ENCODE measurements at regions not wholly inside any gene's neighbourhood (a gene's known extent, or its start where the extent isn't known, plus 50 kb on each side); places are given as distances from the start of the nearest gene placed in this dataset.

DNA sequence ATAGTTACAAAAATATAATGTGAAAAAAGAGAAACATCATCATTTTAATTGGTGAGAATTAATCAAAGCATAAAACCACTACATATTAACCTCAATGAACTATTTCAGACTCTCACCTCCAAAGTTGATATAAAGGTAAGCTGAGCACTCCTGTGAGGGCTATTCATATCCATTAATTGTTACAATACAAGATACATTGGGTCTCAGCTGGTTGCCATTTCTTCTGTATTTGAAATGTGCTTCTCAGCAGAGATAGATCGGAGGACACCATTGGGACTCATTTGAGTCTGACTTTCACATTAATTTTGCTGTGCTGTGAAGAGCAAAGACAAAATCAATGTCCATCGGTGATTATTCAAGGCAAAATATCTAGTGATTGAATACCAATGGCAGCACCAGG, 459.5 kb upstream of the GOT2 start:
- Mint-ChIP-seq H3K36me3 (ENCODE audit: low read depth) (no peaks in the 10 kb centered on the region), H3K27me3 (ENCODE audit: low read depth) (no peaks in the 10 kb centered on the region), H3K27ac (no peak overlapping the region), H3K4me3 (no peak overlapping the region), H3K9me3 (no peaks in the 10 kb centered on the region), H3K4me1 (ENCODE audit: low read depth) (peaks cover 7% of the 10 kb centered on the region)
- CTCF ChIA-PET, result interaction anchor here (1.0 kb wide), 1 partner anchor 11 kb away, joined by 3 read pairs; no protein-coding TSS in a partner anchor
- DNase-seq, result no peak
- intact Hi-C loops (cut with micrococcal nuclease), result loop anchor here (1.0 kb wide), 1 partner anchor 68 kb away; no protein-coding TSS in a partner anchor

DNA sequence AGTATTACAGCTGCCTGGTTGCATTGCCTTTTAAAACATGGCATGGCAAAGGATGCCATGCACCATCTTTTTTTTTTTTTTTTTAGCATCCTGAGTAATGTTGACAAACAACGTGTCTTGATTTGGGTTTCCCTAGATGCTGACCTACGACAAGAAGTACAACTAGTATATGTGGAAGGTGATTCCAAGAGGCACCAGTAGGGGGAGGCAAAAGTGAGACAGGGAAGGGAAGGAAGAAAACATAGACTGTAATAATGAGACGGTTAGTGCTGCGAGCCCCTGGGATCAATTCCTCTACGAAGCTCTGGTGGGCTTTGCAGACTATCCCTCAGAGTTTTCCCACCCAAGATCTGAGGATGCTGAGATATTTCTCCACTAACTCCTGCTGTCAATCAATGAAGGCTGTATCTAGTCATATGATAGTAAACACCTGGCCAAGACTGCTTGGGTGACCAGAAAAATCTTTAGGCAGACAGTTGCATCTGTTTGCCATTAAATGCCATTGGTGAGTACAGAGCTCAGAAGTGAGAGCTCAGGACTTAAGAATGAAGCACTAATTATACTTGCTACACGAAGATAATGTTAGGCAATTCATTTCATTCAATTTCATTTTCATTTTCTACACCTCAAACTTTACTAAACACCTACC, 458.6 kb upstream of the GOT2 start:
- no peak overlapping the region for H3K4me3 Mint-ChIP-seq
- H3K27ac Mint-ChIP-seq, result no peak overlapping the region
- no peaks in the 10 kb centered on the region for H3K9me3 Mint-ChIP-seq
- intact Hi-C loops (cut with micrococcal nuclease), result loop anchor here (1.0 kb wide), 1 partner anchor 69 kb away; no protein-coding TSS in a partner anchor
- CTCF ChIA-PET, result interaction anchor here (0.6 to 1.6 kb wide), 6 partner anchors 12 to 378 kb away, joined by 3 to 7 read pairs (median 5); no protein-coding TSS in a partner anchor
- H3K27me3 Mint-ChIP-seq (ENCODE audit: low read depth), result no peaks in the 10 kb centered on the region
- peaks cover 7% of the 10 kb centered on the region for H3K4me1 Mint-ChIP-seq (ENCODE audit: low read depth)
- DNase-seq, result peak; percentile 69
- H3K36me3 Mint-ChIP-seq (ENCODE audit: low read depth), result no peaks in the 10 kb centered on the region

DNA sequence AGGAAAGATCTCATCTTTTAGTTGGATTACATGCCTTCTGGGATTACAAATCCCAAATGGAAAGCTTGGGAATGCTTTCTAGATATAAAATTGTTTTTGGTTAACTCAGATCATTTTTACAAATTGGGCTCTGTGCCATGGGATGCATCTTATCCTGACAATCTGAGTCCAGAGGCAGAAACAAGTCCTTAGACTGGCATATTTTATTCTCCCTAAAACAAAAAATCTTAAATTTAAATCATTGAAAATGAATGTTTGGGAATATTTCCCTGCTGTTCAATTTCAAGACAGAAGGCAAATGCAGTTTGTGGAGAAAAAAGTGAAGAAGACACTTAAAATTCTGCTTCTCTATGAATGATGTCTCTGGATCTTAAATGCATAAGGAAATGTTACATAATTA, 456.6 kb upstream of the GOT2 start:
- intact Hi-C loops (cut with micrococcal nuclease), result no loop called here
- Mint-ChIP-seq H3K9me3 (no peaks in the 10 kb centered on the region), H3K36me3 (ENCODE audit: low read depth) (no peaks in the 10 kb centered on the region), H3K4me3 (no peak overlapping the region), H3K27me3 (ENCODE audit: low read depth) (no peaks in the 10 kb centered on the region), H3K27ac (no peak overlapping the region), H3K4me1 (ENCODE audit: low read depth) (peaks cover 7% of the 10 kb centered on the region)
- CTCF ChIA-PET, result interaction anchor here (0.6 to 1.2 kb wide), 2 partner anchors 9 to 57 kb away, joined by 3 read pairs; no protein-coding TSS in a partner anchor
- no peak for DNase-seq

DNA sequence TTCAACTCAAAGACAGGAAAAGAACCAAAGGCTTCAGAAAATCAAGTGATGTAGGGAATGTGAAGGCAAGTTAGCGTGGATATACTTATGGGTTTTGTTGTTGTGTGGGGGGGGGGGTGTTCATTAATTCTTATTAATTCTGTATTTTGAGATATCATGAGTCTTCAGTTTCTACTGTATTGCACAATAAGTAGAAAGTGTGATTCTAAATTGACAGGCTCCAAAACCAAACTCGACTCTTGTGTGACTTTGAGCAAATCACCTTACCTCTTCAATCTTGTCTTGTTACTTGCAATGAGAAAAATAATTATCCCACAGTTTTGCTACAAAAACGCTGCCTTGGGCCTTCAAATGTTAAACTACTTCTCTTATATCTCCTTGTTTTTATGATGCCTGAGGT, 453.9 kb upstream of the GOT2 start:
- Mint-ChIP-seq H3K27ac (no peak overlapping the region), H3K27me3 (ENCODE audit: low read depth) (no peaks in the 10 kb centered on the region), H3K36me3 (ENCODE audit: low read depth) (no peaks in the 10 kb centered on the region), H3K4me1 (ENCODE audit: low read depth) (peaks cover 4% of the 10 kb centered on the region), H3K4me3 (no peak overlapping the region), H3K9me3 (no peaks in the 10 kb centered on the region)
- CTCF ChIA-PET, result no interaction called here
- intact Hi-C loops (cut with micrococcal nuclease), result no loop called here
- DNase-seq, result no peak

DNA sequence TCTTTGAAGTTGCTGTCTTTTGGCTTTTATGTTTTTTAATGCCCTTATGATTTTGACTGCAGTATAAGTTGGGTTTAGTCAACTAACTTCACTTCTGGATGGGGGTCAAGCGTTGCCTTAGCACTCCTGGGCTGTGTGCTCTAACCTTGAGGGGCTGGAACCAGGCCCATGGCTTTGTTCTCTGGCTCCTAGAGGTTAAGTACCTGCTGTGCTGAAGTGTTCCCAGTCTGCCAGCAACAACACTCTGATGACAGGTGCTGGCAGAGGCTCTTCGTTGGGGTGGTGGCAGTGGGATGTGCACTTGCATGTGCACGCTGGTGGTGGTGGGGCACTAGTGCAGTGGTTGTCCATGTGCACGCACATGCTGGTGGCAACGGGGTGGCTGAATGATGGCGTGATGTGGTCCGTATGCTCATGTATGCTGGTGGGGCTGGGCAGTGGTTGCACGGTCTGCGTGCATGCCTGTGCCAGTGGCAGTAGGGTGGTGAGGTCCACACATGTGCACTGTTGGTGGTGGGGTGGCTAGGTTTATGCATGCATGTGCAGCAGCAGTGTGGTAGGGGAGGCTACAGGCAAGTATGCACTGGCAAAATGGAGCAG, 447.8 kb upstream of the GOT2 start:
- no peaks in the 10 kb centered on the region for H3K9me3 Mint-ChIP-seq
- peaks cover 2% of the 10 kb centered on the region for H3K4me1 Mint-ChIP-seq (ENCODE audit: low read depth)
- CTCF ChIA-PET, result no interaction called here
- no peak for DNase-seq
- no peak overlapping the region for H3K27ac Mint-ChIP-seq
- H3K27me3 Mint-ChIP-seq (ENCODE audit: low read depth), result no peaks in the 10 kb centered on the region
- no peaks in the 10 kb centered on the region for H3K36me3 Mint-ChIP-seq (ENCODE audit: low read depth)
- H3K4me3 Mint-ChIP-seq, result no peak overlapping the region
- intact Hi-C loops (cut with micrococcal nuclease), result no loop called here

DNA sequence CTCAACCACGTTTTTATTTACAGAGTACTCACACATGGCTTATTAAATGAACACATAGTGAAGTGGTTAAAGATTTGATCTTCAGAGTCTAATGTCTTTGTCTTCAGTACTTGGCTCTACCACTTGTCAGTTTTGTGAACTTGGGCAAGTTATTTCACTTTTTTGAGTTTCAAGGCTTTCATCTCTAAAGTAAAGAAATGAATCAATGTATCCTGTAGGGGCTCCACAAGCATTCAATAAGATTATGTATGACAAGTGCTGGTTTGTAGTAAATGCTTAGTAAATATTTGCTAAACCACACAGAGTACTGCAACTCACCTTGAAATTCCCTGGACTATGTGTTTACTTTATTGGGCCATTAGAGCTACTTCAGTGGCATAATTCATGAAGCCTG, 446.0 kb upstream of the GOT2 start:
- H3K4me1 Mint-ChIP-seq (ENCODE audit: low read depth), result peaks cover 2% of the 10 kb centered on the region
- H3K9me3 Mint-ChIP-seq, result no peaks in the 10 kb centered on the region
- intact Hi-C loops (cut with micrococcal nuclease), result no loop called here
- H3K36me3 Mint-ChIP-seq (ENCODE audit: low read depth), result no peaks in the 10 kb centered on the region
- CTCF ChIA-PET, result no interaction called here
- H3K4me3 Mint-ChIP-seq, result no peak overlapping the region
- no peak overlapping the region for H3K27ac Mint-ChIP-seq
- DNase-seq, result no peak
- H3K27me3 Mint-ChIP-seq (ENCODE audit: low read depth), result no peaks in the 10 kb centered on the region

DNA sequence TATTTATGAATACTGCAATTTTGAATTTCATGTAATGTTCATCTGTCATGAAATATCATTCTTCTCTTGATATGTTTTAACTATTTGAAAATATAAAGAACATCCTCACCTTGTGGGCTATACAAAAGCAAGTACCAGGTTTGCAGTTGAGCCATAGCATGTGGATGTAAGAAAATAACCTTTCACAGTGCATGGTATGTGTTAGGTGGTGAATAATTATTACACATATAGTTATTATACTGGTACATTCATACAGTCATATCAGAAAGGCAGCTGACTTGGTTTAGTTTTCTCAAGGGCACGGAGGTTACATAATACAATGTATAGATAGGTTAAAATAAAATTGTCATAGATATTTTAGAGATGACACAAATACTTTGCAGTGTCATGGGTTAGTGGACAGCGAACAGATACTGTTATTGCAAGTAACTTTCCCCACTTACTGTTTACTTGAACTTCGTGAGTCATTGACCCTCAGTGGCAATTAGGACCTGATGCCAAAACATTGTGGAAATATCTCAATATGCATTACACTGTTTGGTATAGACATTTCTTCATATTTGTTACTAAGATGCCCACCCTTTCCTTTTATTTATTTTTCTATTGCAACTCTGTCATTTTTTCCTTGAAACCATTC, 445.4 kb upstream of the GOT2 start:
- intact Hi-C loops (cut with micrococcal nuclease), result no loop called here
- H3K9me3 Mint-ChIP-seq, result no peaks in the 10 kb centered on the region
- H3K4me1 Mint-ChIP-seq (ENCODE audit: low read depth), result peaks cover 2% of the 10 kb centered on the region
- CTCF ChIA-PET, result no interaction called here
- no peak for DNase-seq
- H3K27me3 Mint-ChIP-seq (ENCODE audit: low read depth), result no peaks in the 10 kb centered on the region
- H3K4me3 Mint-ChIP-seq, result no peak overlapping the region
- H3K36me3 Mint-ChIP-seq (ENCODE audit: low read depth), result no peaks in the 10 kb centered on the region
- H3K27ac Mint-ChIP-seq, result no peak overlapping the region

DNA sequence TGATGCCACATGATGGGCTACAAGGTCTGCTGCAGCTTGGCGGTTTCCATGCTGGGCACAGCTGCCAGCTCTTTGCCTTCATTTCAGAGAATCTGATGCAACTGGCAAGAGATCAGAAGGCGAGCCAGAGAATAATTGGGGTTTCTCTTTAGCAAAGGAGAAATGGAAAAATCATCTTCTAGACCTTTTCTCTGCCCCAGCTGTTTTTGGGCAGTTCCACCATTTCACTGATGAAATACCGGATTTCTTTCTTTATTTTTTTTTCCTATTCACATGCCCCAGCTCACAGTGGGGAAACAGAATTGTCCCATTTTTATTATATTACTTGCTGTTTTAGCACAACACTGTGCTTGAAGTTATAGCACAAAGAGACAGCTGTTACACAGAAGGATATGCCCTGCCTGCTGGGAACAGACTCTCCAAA, 439.3 kb upstream of the GOT2 start:
- no peaks in the 10 kb centered on the region for H3K4me1 Mint-ChIP-seq (ENCODE audit: low read depth)
- CTCF ChIA-PET, result interaction anchor here (0.9 kb wide), 1 partner anchor 359 kb away, joined by 3 read pairs; no protein-coding TSS in a partner anchor
- no peak overlapping the region for H3K27ac Mint-ChIP-seq
- intact Hi-C loops (cut with micrococcal nuclease), result no loop called here
- no peak for DNase-seq
- no peaks in the 10 kb centered on the region for H3K9me3 Mint-ChIP-seq
- H3K27me3 Mint-ChIP-seq (ENCODE audit: low read depth), result no peaks in the 10 kb centered on the region
- H3K36me3 Mint-ChIP-seq (ENCODE audit: low read depth), result no peaks in the 10 kb centered on the region
- no peak overlapping the region for H3K4me3 Mint-ChIP-seq

DNA sequence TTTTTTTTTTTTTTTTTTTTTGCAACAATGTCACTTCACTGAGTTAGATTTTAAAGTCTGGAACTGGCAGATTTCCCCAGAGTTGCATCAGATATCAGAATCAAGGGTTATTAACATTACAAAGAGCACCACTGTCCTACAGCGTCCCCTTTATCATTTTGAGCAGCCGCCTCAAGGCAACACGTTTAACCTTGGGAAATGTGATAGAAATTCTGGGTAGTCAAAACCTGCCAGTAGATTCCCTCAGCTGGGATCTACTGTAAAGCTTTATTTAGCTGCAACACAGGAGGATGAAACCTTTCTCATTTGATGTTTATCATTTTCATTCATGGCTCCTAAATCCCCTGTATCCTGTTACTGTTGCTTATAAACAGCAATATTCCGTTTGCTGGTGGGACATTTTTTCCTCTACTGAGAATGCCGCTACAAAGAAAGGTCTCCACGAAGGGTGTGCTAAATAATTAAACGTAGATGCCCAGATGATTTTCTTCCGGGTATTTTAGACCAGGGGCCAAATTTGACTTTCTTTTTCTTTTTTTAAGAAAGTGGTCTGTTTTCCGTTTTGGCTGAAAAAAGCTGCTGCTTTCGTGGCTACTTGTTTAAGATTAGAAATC, 436.1 kb upstream of the GOT2 start:
- CTCF ChIA-PET, result no interaction called here
- no peaks in the 10 kb centered on the region for H3K36me3 Mint-ChIP-seq (ENCODE audit: low read depth)
- no peak for DNase-seq
- no peaks in the 10 kb centered on the region for H3K27me3 Mint-ChIP-seq (ENCODE audit: low read depth)
- no peaks in the 10 kb centered on the region for H3K9me3 Mint-ChIP-seq
- H3K4me1 Mint-ChIP-seq (ENCODE audit: low read depth), result no peaks in the 10 kb centered on the region
- H3K4me3 Mint-ChIP-seq, result no peak overlapping the region
- H3K27ac Mint-ChIP-seq, result no peak overlapping the region
- intact Hi-C loops (cut with micrococcal nuclease), result no loop called here

DNA sequence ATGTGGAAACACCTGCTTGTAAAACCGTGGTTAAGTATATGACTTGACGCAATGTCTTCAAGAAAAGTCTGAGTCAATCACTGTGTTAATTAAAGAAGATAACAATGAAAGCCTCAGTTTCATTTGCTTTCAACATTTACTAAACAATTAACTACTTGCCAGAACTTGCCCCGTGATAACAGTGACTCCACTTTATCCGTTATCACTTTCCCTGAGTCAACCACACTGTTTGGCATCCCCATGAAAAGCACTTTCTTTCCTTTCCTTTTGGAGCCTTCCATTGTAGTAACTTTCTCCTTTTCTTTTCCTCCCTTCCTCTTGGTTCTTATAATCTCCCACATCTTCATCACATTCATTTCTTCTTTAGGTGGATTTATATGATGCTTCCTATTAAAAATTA, 435.1 kb upstream of the GOT2 start:
- no peaks in the 10 kb centered on the region for H3K4me1 Mint-ChIP-seq (ENCODE audit: low read depth)

DNA sequence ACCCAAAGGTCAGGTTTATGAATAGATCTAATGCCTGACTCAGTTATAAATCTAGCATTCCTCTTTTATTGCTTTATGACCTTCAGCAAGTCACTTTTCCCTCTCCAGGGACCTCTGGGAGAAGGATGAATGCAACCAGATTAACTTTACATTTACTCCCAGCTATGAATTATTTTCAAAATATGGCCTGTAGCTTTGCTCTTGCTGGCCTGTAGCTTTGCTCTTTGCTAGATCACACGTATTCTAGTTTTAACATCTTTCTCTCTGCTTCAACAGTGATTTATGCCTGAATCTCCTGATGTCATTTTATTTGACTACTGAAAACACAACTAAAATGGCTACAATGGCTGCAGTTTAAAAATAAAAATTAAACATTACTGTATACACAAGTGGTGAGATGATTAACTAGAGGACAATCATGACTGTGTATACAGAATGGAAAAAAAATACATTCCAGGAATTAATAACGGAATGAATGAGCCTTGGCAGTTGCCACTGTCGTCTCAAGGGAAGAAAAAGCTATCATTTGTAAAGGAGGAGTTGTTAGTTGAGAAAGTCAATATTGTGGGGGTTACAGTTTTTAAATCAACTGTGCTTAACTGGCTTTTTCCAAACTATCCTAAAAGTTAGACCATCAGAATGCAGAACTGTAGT, 434.5 kb upstream of the GOT2 start:
- DNase-seq, result no peak
- no peaks in the 10 kb centered on the region for H3K27me3 Mint-ChIP-seq (ENCODE audit: low read depth)
- H3K36me3 Mint-ChIP-seq (ENCODE audit: low read depth), result no peaks in the 10 kb centered on the region
- no peak overlapping the region for H3K27ac Mint-ChIP-seq
- intact Hi-C loops (cut with micrococcal nuclease), result no loop called here
- CTCF ChIA-PET, result no interaction called here
- no peaks in the 10 kb centered on the region for H3K4me1 Mint-ChIP-seq (ENCODE audit: low read depth)
- H3K9me3 Mint-ChIP-seq, result no peaks in the 10 kb centered on the region
- no peak overlapping the region for H3K4me3 Mint-ChIP-seq

More for the DNA sequence above, 435.1 kb upstream of the GOT2 start:
- DNase-seq, result no peak
- H3K4me3 Mint-ChIP-seq, result no peak overlapping the region
- H3K27ac Mint-ChIP-seq, result no peak overlapping the region
- H3K27me3 Mint-ChIP-seq (ENCODE audit: low read depth), result no peaks in the 10 kb centered on the region
- CTCF ChIA-PET, result no interaction called here
- no peaks in the 10 kb centered on the region for H3K9me3 Mint-ChIP-seq
- intact Hi-C loops (cut with micrococcal nuclease), result no loop called here
- no peaks in the 10 kb centered on the region for H3K36me3 Mint-ChIP-seq (ENCODE audit: low read depth)

DNA sequence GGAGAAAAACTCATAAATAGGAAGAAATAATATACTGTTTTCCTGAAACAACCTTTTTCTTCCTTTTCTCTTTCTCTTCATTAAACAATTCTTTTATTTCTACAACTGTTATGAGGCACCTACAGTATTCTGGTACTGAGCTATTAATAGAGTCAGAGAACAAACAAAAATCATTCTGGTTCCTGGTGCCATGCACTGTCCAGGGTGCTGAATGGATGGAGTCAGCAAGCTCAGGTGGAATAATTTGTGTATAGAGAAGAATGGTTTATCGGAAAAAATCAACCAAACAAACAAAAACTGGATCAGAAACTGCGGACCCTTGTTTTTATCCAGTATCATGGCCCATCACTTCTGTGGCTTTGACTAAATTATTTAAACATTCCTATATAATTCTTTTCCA, 430.3 kb upstream of the GOT2 start:
- peak; percentile 5 for DNase-seq
- Mint-ChIP-seq H3K36me3 (ENCODE audit: low read depth) (no peaks in the 10 kb centered on the region), H3K27ac (no peak overlapping the region), H3K9me3 (no peaks in the 10 kb centered on the region), H3K27me3 (ENCODE audit: low read depth) (no peaks in the 10 kb centered on the region), H3K4me1 (ENCODE audit: low read depth) (no peaks in the 10 kb centered on the region), H3K4me3 (no peak overlapping the region)
- CTCF ChIA-PET, result no interaction called here
- intact Hi-C loops (cut with micrococcal nuclease), result no loop called here
